Uterus (tissue), 2 donors: ENCODE measurements at regions not wholly inside any gene's neighbourhood (a gene's known extent, or its start where the extent isn't known, plus 50 kb on each side); places are given as distances from the start of the nearest gene placed in this dataset.

Experiments used
- POLR2A ChIP-seq, 2 donors: fragments of 450-650 bp; IDR thresholded peaks; one replicate each; pipeline ENCODE4 v1.6.1; 2016; ENCODE audit warnings: antibody characterized with exemption in 2 of 2, mild to moderate bottlenecking in 1 of 2, moderate library complexity in 1 of 2
- TF ChIP-seq, protein P1 (sequence below), 4 experiments: fragments of 200-600 bp in 2 of 4; fragments of 450-650 bp in 2 of 4; sonication (generic) in 2 of 4; IDR thresholded peaks; one replicate each; pipeline ENCODE4 v1.5.1; 2016 to 2019; ENCODE audit warnings: antibody characterized with exemption in 4 of 4, mild to moderate bottlenecking in 2 of 4, moderate library complexity in 1 of 4

DNA sequence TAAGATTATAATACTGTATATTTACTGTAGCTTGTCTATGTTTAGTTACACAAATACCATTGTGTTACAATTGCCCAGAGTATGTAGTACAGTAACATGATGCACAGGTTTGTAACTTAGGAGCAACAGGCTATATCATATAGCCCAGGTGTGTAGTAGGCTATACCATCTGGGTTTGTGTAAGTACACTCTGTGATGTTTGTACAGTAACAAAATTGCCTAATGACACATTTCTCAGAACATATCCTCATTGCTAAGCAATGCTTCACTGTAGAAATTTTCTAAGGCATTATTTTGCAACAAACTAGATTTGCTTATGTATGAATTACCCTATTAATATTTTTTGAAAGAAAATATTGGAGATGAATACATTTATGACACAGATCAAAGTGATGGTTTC lies 1390.9 kb downstream of the C4orf33 start:
- TF ChIP-seq, protein P1, sequence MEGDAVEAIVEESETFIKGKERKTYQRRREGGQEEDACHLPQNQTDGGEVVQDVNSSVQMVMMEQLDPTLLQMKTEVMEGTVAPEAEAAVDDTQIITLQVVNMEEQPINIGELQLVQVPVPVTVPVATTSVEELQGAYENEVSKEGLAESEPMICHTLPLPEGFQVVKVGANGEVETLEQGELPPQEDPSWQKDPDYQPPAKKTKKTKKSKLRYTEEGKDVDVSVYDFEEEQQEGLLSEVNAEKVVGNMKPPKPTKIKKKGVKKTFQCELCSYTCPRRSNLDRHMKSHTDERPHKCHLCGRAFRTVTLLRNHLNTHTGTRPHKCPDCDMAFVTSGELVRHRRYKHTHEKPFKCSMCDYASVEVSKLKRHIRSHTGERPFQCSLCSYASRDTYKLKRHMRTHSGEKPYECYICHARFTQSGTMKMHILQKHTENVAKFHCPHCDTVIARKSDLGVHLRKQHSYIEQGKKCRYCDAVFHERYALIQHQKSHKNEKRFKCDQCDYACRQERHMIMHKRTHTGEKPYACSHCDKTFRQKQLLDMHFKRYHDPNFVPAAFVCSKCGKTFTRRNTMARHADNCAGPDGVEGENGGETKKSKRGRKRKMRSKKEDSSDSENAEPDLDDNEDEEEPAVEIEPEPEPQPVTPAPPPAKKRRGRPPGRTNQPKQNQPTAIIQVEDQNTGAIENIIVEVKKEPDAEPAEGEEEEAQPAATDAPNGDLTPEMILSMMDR (IDR thresholded peaks at IDR 0.05): no peak
- TF ChIP-seq POLR2A (IDR thresholded peaks at IDR 0.05): no peak
